Spleen (tissue), 11 donors: ENCODE measurements at regions not wholly inside any gene's neighbourhood (a gene's known extent, or its start where the extent isn't known, plus 50 kb on each side); places are given as distances from the start of the nearest gene placed in this dataset.

Experiments used
- DNase-seq: peaks from one replicate; pipeline ENCODE4 v3.0.0-alpha.2; 2020
- H3K27ac ChIP-seq, 8 donors: fragments of 200-600 bp; sonication (generic) in 7 of 8; 1 replicate in 4 of 8; 2 replicates in 4 of 8; pipeline versions ENCODE4 v1.5.0 to v1.8.0; 2016 to 2021; ENCODE audit warnings: inconsistent platforms in 4 of 8, mild to moderate bottlenecking in 4 of 8, moderate library complexity in 1 of 8
- H3K27me3 ChIP-seq, 7 donors: fragments of 200-600 bp; sonication (generic) in 6 of 7; replicated peaks in 1 of 7; 1 replicate in 4 of 7; 2 replicates in 3 of 7; pipeline versions ENCODE4 v1.5.0 to v1.8.0; 2016 to 2021; ENCODE audit warnings: inconsistent platforms in 3 of 7, mild to moderate bottlenecking in 1 of 7
- H3K36me3 ChIP-seq, 6 donors: fragments of 200-600 bp; sonication (generic) in 5 of 6; 1 replicate in 4 of 6; 2 replicates in 2 of 6; pipeline versions ENCODE4 v1.5.0 to v1.8.0; 2016 to 2021; ENCODE audit warnings: inconsistent platforms in 2 of 6
- H3K4me1 ChIP-seq, 6 donors: fragments of 200-600 bp; sonication (generic) in 5 of 6; 1 replicate in 3 of 6; 2 replicates in 3 of 6; pipeline versions ENCODE4 v1.5.0 to v1.8.0; 2016 to 2021; ENCODE audit warnings: inconsistent platforms in 3 of 6
- H3K4me3 ChIP-seq, 8 donors: fragments of 200-600 bp; sonication (generic) in 7 of 8; 1 replicate in 4 of 8; 2 replicates in 4 of 8; pipeline versions ENCODE4 v1.5.0 to v1.8.0; 2016 to 2021; ENCODE audit warnings: inconsistent platforms in 4 of 8, mild to moderate bottlenecking in 4 of 8, moderate library complexity in 2 of 8
- H3K9me3 ChIP-seq, 8 donors: fragments of 200-600 bp; sonication (generic) in 7 of 8; 1 replicate in 4 of 8; 2 replicates in 4 of 8; pipeline versions ENCODE4 v1.5.0 to v1.8.0; 2016 to 2021; ENCODE audit warnings: inconsistent platforms in 4 of 8
- POLR2A ChIP-seq, 3 donors: fragments of 450-650 bp; IDR thresholded peaks; one replicate each; pipeline ENCODE4 v1.5.1; 2017; ENCODE audit warnings: antibody characterized with exemption in 3 of 3, mild to moderate bottlenecking in 1 of 3
- POLR2AphosphoS5 ChIP-seq, 3 donors: sonication (generic); formaldehyde crosslinking; IDR thresholded peaks; one replicate each; pipeline ENCODE4 v1.5.1; 2017; ENCODE audit warnings: antibody characterized with exemption in 3 of 3
- WGBS, 5 donors: extraction: QIAGEN DNeasy Blood & Tissue Kit in 3 of 5; methylation state at CpG; one replicate each; pipeline versions ENCODE4 v1.1.5 to v1.1.7; 2013 to 2018; 5-methylcytosine and 5-hydroxymethylcytosine counted together
- intact Hi-C: fragments of 100-400 bp; cut with DNase I; formaldehyde crosslinking; loops from one replicate; pipeline ENCODE4 v1.15.0; 2023; ENCODE audit warnings: low total_unique reads
- TF ChIP-seq, protein P1 (sequence below), 11 experiments: fragments of 200-600 bp in 7 of 11; fragments of 450-650 bp in 4 of 11; sonication (generic) in 4 of 11; IDR thresholded peaks in 8 of 11; conservative IDR thresholded peaks in 3 of 11; 1 replicate in 7 of 11; 2 replicates in 4 of 11; pipeline versions ENCODE4 v1.4.0 to v1.8.0; 2016 to 2021; ENCODE audit warnings: antibody characterized with exemption in 11 of 11, inconsistent platforms in 4 of 11, mild to moderate bottlenecking in 1 of 11
- donor health status: healthy with polysubstance abuse.
- donor health status: DM: no; HTN: no; CAD: no; lungs with moderate emphysema.
- donor health status: DM: no; HTN: no; CAD: no.
- donor health status: Bipolar disorder and iron deficiency.
- donor health status: healthy.
- donor health status: DM: no; HTN: no; CAD: no.
- donor health status: DM: yes; HTN: yes; CAD: no.

DNA sequence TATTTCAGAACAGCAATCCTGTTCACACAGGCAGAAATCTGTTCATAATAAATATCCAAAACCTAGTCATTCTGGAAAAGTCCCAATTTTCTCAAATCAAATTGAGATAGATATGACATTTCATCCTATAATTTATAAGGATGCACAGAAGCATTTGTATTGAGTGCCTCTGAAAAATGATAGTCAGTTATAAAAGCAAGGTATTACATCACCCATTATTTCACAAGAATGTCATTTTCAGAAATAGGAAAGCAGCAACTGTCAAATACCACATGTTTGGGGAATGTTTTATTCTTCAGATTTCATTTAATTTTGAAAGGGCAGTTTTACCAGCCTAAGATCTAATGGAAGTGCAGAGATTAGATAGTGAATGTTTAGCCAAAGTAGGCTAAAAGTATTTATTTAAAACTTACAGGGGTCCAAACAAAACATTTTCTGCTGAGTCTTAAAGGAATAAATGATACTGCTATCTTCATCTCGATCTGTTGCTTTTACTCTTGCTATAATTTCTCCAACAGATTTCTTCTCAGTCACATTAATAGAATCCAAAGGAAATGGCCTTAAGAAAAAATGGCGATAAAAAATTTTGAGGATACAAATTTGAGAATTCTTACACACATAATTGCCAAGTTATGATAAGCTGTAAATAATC, 185.8 kb downstream of the HGF start:
- 85 to 88% (median 87%) methylated on average over 2 of the region's 2 CpGs for WGBS, 5 donors
- H3K4me1 ChIP-seq = no peaks in the 10 kb centered on the region
- H3K27ac ChIP-seq = no peak overlapping the region
- H3K36me3 ChIP-seq = no peaks in the 10 kb centered on the region
- no peak for DNase-seq
- TF ChIP-seq, protein P1, sequence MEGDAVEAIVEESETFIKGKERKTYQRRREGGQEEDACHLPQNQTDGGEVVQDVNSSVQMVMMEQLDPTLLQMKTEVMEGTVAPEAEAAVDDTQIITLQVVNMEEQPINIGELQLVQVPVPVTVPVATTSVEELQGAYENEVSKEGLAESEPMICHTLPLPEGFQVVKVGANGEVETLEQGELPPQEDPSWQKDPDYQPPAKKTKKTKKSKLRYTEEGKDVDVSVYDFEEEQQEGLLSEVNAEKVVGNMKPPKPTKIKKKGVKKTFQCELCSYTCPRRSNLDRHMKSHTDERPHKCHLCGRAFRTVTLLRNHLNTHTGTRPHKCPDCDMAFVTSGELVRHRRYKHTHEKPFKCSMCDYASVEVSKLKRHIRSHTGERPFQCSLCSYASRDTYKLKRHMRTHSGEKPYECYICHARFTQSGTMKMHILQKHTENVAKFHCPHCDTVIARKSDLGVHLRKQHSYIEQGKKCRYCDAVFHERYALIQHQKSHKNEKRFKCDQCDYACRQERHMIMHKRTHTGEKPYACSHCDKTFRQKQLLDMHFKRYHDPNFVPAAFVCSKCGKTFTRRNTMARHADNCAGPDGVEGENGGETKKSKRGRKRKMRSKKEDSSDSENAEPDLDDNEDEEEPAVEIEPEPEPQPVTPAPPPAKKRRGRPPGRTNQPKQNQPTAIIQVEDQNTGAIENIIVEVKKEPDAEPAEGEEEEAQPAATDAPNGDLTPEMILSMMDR (IDR thresholded peaks at IDR 0.05 in 8 of 11, conservative IDR thresholded peaks at IDR 0.05 in 3 of 11) = no peak
- TF ChIP-seq POLR2A (IDR thresholded peaks at IDR 0.05) (no peak), POLR2AphosphoS5 (IDR thresholded peaks at IDR 0.05) (no peak)
- H3K9me3 ChIP-seq = no peaks in the 10 kb centered on the region
- intact Hi-C loops = no loop called here
- no peak overlapping the region for H3K4me3 ChIP-seq
- no peaks in the 10 kb centered on the region for H3K27me3 ChIP-seq

DNA sequence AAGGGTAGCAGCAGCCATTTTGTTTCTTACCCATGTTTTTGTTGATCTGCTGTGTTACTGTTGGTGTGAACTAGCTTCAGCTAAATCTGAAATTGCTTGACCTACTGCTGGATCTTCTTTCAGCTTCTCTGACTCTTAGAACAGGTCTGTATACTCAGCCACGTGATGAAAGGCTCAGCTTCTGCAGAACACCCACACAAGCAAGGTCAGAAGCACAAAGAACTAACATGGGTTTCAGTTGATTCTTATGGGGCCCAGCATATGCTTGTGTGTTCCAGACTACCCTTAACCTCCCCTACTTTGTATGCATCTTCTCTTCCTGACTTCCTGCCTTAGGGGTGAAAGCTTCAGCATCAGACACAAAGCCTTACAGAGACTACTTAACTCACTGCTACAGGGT, 186.8 kb downstream of the HGF start:
- DNase-seq = no peak
- Histone ChIP-seq H3K9me3 (no peaks in the 10 kb centered on the region), H3K27ac (no peak overlapping the region), H3K36me3 (no peaks in the 10 kb centered on the region), H3K27me3 (no peaks in the 10 kb centered on the region), H3K4me1 (no peaks in the 10 kb centered on the region), H3K4me3 (no peak overlapping the region)
- intact Hi-C loops = no loop called here
- no peak for TF ChIP-seq POLR2AphosphoS5 (IDR thresholded peaks at IDR 0.05)
- no peak for TF ChIP-seq POLR2A (IDR thresholded peaks at IDR 0.05)
- TF ChIP-seq, protein P1 (IDR thresholded peaks at IDR 0.05 in 8 of 11, conservative IDR thresholded peaks at IDR 0.05 in 3 of 11) = no peak
- 40 to 77% (median 73%) methylated on average over 1 of the region's 1 CpG for WGBS, 5 donors

DNA sequence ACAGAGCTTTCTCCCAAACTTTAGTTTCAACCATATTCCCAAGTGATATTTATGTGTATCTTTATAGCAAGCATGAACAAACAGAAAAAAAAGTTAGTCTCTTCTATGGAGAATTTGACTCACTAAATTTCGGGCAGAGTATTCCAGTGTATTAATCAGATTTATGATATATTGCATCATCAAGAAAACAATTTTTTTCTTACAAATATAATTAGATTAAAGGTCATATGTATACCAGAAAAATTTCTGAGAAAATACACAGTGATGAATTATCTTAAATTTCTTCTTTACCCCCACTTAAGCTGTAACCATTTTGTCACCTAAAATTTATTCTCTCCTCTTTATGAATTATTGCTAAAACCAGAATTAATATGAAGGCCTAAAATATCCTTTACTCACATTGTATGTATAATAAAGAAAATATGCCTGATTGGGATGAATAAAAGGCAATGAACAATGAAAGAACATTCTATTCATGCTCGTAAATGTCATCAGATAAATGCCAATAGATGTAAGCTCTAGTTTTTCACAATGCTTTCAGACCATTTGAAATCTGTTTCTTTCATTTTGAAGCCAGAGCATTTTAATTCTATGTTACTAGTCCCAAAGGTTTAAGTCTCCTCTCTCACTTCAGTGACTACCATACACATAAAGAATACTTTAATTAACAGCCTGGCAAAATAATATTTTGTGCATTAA, 192.1 kb downstream of the HGF start:
- intact Hi-C loops = no loop called here
- Histone ChIP-seq H3K27ac (no peak overlapping the region), H3K4me3 (no peak overlapping the region), H3K36me3 (no peaks in the 10 kb centered on the region), H3K27me3 (no peaks in the 10 kb centered on the region), H3K9me3 (no peaks in the 10 kb centered on the region), H3K4me1 (no peaks in the 10 kb centered on the region)
- DNase-seq = no peak
- 77 to 92% (median 85%) methylated on average over 2 of the region's 2 CpGs for WGBS, 5 donors
- TF ChIP-seq, protein P1 (IDR thresholded peaks at IDR 0.05 in 8 of 11, conservative IDR thresholded peaks at IDR 0.05 in 3 of 11) = no peak
- TF ChIP-seq POLR2A (IDR thresholded peaks at IDR 0.05) = no peak
- no peak for TF ChIP-seq POLR2AphosphoS5 (IDR thresholded peaks at IDR 0.05)

DNA sequence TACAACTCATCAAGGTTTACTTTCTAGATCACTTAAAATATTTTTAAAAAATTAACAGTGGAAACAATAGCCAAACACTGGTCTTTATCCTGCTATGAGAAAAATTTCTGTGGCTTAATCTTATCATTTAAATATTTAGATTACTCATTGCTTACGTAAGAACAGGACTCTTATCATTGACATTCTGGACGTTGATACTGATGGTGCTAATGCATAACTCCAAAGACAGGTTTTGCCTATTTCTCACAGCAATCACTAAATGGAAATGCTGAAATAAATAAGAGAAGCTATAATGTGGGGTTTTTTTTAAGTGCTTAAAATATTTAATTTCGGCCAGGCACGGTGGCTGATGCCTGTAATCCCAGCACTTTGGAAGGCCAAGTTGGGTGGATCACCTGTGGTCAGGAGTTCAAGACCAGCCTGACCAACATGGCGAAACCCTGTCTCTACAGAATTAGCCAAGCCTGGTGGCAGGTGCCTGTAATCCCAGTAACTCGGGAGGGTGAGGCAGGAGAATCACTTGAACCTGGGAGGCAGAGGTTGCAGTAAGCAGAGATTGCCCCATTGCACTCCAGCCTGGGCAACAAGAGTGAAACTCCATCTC, 195.0 kb downstream of the HGF start:
- intact Hi-C loops = no loop called here
- H3K36me3 ChIP-seq = no peaks in the 10 kb centered on the region
- no peak overlapping the region for H3K4me3 ChIP-seq
- H3K27ac ChIP-seq = no peak overlapping the region
- WGBS, 5 donors = 83 to 93% (median 87%) methylated on average over 6 of the region's 6 CpGs
- DNase-seq = no peak
- H3K27me3 ChIP-seq = no peaks in the 10 kb centered on the region
- H3K4me1 ChIP-seq = no peaks in the 10 kb centered on the region
- H3K9me3 ChIP-seq = no peaks in the 10 kb centered on the region
- TF ChIP-seq POLR2AphosphoS5 (IDR thresholded peaks at IDR 0.05) (no peak), POLR2A (IDR thresholded peaks at IDR 0.05) (no peak)
- TF ChIP-seq, protein P1 (IDR thresholded peaks at IDR 0.05 in 8 of 11, conservative IDR thresholded peaks at IDR 0.05 in 3 of 11) = no peak
